Thyroid gland (tissue), 4 donors: ENCODE measurements at regions not wholly inside any gene's neighbourhood (a gene's known extent, or its start where the extent isn't known, plus 50 kb on each side); places are given as distances from the start of the nearest gene placed in this dataset.

Source experiments
- DNase-seq, 2 donors: peaks; one replicate each; pipeline ENCODE4 v3.0.0-alpha.2; 2019
- H3K27ac ChIP-seq, 3 donors: fragments of 200-600 bp; sonication (generic); 1 replicate in 2 of 3; 2 replicates in 1 of 3; pipeline ENCODE4 v1.5.1; 2016 to 2019; ENCODE audit warnings: mild to moderate bottlenecking in 1 of 3, moderate library complexity in 1 of 3
- H3K27me3 ChIP-seq: fragments of 200-600 bp; sonication (generic); one replicate; pipeline ENCODE4 v1.5.1; 2019
- H3K36me3 ChIP-seq, 2 donors: fragments of 200-600 bp; sonication (generic); one replicate each; pipeline ENCODE4 v1.5.1; 2016 to 2019
- H3K4me1 ChIP-seq, 2 donors: fragments of 200-600 bp; sonication (generic); one replicate each; pipeline ENCODE4 v1.5.1; 2017 to 2019
- H3K4me3 ChIP-seq, 3 donors: fragments of 200-600 bp; sonication (generic); replicated peaks in 1 of 3; 1 replicate in 2 of 3; 2 replicates in 1 of 3; pipeline ENCODE4 v1.5.1; 2016; ENCODE audit warnings: mild to moderate bottlenecking in 1 of 3
- H3K9me3 ChIP-seq: fragments of 200-600 bp; sonication (generic); one replicate; pipeline ENCODE4 v1.5.1; 2017
- POLR2A ChIP-seq, 2 donors: fragments of 450-650 bp; IDR thresholded peaks; one replicate each; pipeline ENCODE4 v1.6.1; 2017; ENCODE audit warnings: antibody characterized with exemption in 2 of 2, mild to moderate bottlenecking in 2 of 2, moderate library complexity in 1 of 2
- WGBS, 2 donors: methylation state at CpG; one replicate each; pipeline ENCODE4 v1.1.5; 2017; 5-methylcytosine and 5-hydroxymethylcytosine counted together
- intact Hi-C: fragments of 100-400 bp; cut with DNase I; formaldehyde crosslinking; loops from one replicate; pipeline ENCODE4 v1.15.1; 2023
- TF ChIP-seq, protein P1 (sequence below), 6 experiments: fragments of 200-600 bp in 3 of 6; fragments of 450-650 bp in 3 of 6; sonication (generic) in 3 of 6; IDR thresholded peaks; one replicate each; pipeline ENCODE4 v1.5.1; 2016 to 2019; ENCODE audit warnings: antibody characterized with exemption in 6 of 6, mild to moderate bottlenecking in 2 of 6, inconsistent platforms in 1 of 6, moderate library complexity in 1 of 6

DNA sequence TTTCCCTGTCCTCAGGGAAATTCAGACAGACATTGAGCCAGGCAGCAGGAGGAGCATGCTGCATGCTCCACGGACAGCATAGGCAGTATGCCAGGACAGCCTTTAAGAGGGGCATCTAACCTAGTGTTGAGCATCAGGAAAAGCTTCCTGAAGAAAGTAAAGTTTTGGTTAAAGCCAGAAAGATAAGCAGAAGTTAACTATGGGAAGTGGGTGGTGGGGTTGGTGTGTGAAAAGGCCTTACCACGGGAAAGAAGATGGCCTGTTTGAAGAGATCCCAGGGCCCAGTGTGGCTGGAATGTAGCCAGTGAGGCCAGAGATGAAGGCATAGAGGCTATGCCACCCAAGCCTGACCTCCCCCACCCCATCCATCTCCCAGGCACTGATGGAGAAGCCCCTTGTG lies 102.4 kb upstream of the PLXNA4 start:
- no peak overlapping the region for H3K4me3 ChIP-seq
- H3K27ac ChIP-seq, result no peak overlapping the region
- H3K4me1 ChIP-seq, result no peaks in the 10 kb centered on the region
- H3K9me3 ChIP-seq, result no peaks in the 10 kb centered on the region
- WGBS, 2 donors, result 58 to 61% methylated on average over 2 of the region's 2 CpGs
- no peak for DNase-seq
- no peaks in the 10 kb centered on the region for H3K27me3 ChIP-seq
- no peaks in the 10 kb centered on the region for H3K36me3 ChIP-seq
- TF ChIP-seq, protein P1, sequence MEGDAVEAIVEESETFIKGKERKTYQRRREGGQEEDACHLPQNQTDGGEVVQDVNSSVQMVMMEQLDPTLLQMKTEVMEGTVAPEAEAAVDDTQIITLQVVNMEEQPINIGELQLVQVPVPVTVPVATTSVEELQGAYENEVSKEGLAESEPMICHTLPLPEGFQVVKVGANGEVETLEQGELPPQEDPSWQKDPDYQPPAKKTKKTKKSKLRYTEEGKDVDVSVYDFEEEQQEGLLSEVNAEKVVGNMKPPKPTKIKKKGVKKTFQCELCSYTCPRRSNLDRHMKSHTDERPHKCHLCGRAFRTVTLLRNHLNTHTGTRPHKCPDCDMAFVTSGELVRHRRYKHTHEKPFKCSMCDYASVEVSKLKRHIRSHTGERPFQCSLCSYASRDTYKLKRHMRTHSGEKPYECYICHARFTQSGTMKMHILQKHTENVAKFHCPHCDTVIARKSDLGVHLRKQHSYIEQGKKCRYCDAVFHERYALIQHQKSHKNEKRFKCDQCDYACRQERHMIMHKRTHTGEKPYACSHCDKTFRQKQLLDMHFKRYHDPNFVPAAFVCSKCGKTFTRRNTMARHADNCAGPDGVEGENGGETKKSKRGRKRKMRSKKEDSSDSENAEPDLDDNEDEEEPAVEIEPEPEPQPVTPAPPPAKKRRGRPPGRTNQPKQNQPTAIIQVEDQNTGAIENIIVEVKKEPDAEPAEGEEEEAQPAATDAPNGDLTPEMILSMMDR (IDR thresholded peaks at IDR 0.05), result no peak
- no peak for TF ChIP-seq POLR2A (IDR thresholded peaks at IDR 0.05)
- intact Hi-C loops, result no loop called here

DNA sequence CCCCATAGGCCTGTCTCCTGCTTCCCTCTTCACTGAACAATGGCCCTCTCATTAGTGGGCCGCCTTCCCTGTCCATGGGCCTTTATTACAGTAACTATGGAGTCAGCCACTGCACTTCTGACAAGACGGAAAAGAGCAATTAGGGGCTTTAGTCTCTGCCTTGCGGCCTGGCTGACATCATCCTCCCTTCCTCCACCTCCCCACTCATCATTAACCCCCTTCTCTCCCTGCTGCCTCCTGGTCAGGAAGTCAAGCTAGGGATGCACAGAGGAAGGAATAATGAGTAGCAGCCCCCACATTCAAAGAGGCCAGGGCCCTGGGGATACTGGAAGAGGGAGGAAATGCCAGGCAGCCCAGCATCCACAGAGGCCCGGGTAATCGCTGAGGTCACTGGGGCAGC lies 101.6 kb upstream of the PLXNA4 start:
- Histone ChIP-seq H3K4me1 (no peaks in the 10 kb centered on the region), H3K27me3 (no peaks in the 10 kb centered on the region), H3K36me3 (no peaks in the 10 kb centered on the region), H3K9me3 (no peaks in the 10 kb centered on the region), H3K27ac (no peak overlapping the region), H3K4me3 (no peak overlapping the region)
- no peak for DNase-seq
- TF ChIP-seq, protein P1 (IDR thresholded peaks at IDR 0.05), result no peak
- no peak for TF ChIP-seq POLR2A (IDR thresholded peaks at IDR 0.05)
- intact Hi-C loops, result no loop called here
- 72 to 81% methylated on average over 5 of the region's 5 CpGs for WGBS, 2 donors

DNA sequence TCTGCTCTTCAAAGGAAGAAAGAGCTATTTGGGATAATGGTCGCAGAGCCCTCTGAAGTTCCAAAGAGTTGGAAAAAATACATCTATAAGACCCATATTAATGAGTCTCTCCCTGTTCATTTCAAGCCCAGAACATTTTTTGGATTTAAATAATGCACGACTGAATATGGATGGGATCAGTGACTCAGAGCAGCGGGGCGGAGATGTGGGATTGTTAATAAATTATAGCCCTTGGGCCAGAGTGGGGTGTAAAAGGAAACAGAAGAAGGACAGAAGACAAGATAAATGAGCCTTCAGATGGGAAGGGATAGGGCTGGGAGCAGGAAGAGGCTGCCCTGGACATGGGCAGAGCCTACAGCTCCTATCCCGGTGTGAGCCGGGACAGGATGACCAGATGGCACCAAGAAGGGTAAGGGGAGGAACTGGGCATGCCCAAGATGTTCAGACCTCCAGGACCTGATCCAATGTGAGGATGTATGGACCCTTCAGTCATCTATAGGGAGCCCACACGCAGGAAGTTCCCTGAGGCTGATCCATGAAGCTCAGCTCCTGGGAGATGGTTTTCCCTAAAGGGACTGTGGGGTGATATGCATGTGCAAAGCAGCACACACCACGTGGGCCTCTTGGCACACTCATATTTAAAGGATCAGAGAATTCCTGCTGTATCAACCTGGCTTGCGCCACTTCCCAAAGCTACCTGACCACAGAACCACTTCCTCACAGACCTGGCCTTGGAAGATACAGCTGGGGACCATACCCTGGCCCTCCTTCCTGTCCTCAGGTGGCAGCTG lies 96.1 kb upstream of the PLXNA4 start:
- Histone ChIP-seq H3K4me1 (peaks cover 4 to 13% of the 10 kb centered on the region in 2 donors), H3K27ac (no peak overlapping the region), H3K9me3 (no peaks in the 10 kb centered on the region), H3K27me3 (no peaks in the 10 kb centered on the region), H3K4me3 (no peak overlapping the region), H3K36me3 (no peaks in the 10 kb centered on the region)
- intact Hi-C loops, result no loop called here
- no peak for DNase-seq
- WGBS, 2 donors, result 93 to 96% methylated on average over 8 to 9 of the region's 9 CpGs
- TF ChIP-seq POLR2A (IDR thresholded peaks at IDR 0.05), result no peak
- TF ChIP-seq, protein P1 (IDR thresholded peaks at IDR 0.05), result no peak

DNA sequence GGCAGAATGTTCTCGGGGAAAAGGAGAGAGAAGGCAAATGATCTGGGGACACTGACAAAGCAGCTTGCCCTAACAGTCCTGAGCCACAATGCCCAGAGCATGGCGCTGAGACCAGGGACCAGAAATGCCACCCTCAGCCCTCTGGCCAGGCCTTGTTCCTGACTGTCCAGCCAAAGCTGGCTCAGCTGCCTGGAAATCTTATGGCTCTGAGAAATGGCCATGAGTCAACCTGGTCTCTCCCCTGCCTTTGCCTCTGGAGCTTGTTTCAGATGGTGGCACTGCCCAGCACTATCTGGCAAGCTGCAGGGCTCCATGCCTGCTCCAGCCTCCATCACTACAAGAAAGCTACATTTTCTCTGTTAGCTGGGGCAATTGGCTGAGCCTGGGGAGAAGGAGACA lies 90.5 kb upstream of the PLXNA4 start:
- Histone ChIP-seq H3K4me3 (no peak overlapping the region), H3K27ac (no peak overlapping the region), H3K4me1 (peaks cover 4 to 13% of the 10 kb centered on the region in 2 donors), H3K9me3 (no peaks in the 10 kb centered on the region), H3K27me3 (no peaks in the 10 kb centered on the region), H3K36me3 (no peaks in the 10 kb centered on the region)
- no peak for DNase-seq
- no peak for TF ChIP-seq POLR2A (IDR thresholded peaks at IDR 0.05)
- TF ChIP-seq, protein P1 (IDR thresholded peaks at IDR 0.05), result no peak
- intact Hi-C loops, result no loop called here
- 96% methylated on average over 2 of the region's 2 CpGs for WGBS, 2 donors

DNA sequence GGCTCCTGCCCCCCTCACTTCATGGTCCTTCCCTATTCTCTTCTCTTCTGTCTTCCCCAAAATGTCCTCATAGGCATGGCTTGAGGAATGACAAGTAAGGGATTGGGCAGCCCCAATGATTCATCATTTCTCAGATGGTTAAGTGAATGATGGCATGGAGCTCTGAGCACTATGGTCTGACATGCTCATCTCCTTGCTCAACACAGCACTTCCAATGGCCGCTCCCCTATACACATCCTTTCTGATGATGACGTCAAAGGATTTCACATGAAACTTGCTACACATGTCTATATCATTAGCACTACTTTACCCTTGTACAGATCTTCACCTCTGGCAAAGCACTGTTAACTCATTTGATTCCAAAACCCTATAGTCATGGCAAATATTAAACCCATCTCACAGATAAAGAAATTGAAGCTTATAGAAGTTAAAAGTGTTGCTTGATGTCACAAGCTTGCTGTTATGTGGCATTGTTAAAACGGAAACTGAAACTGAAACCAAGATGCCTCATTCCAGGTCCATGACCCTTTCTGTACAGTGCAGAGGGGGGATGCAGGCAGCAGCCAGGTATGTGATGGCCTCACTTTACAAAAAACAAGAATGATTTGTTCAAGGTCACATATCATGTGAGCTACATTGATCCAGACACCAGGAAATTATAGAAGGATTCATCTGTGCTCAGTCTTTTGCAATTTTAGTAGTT lies 90.0 kb upstream of the PLXNA4 start:
- Histone ChIP-seq H3K36me3 (no peaks in the 10 kb centered on the region), H3K4me1 (peaks cover 4 to 13% of the 10 kb centered on the region in 2 donors), H3K27ac (no peak overlapping the region), H3K4me3 (no peak overlapping the region), H3K27me3 (no peaks in the 10 kb centered on the region), H3K9me3 (no peaks in the 10 kb centered on the region)
- intact Hi-C loops, result no loop called here
- TF ChIP-seq, protein P1 (IDR thresholded peaks at IDR 0.05), result no peak
- no peak for TF ChIP-seq POLR2A (IDR thresholded peaks at IDR 0.05)
- no peak for DNase-seq
- WGBS, 2 donors, result 83 to 92% methylated on average over 3 of the region's 3 CpGs
